Amniotic stem cell (primary cell): ENCODE measurements at regions not wholly inside any gene's neighbourhood (a gene's known extent, or its start where the extent isn't known, plus 50 kb on each side); places are given as distances from the start of the nearest gene placed in this dataset.

Experiments
- DNase-seq: peaks from one replicate; lab custom pipeline; 2025; lab: John Stamatoyannopoulos, UW

- no peak for DNase-seq
Observed at GRCh38 chr10:29117781-29118180, 171.1 kb upstream of the LYZL1 start.

- DNase-seq: no peak
Observed at GRCh38 chr10:29119374-29119773, 169.5 kb upstream of the LYZL1 start.

DNA sequence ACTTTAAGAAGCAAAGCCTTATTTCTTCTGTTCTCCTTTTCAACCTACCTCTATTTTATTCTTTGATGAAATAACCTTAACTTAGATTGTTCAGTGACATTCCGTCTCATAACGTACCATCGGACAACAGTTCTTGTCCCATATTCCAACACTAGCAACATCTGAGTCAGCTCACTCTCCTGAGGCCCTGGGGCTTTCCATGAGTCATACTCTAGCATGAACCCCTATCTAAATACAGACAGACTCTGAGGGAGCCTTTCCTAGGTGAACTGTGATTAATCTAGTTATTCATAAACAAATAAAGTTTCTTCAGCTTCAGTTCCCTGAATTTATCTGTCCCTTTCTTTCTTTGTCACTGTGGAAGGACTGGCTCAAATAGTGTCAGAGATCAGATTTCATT lies 168.7 kb upstream of the LYZL1 start:
- DNase-seq: peak; percentile 34

DNA sequence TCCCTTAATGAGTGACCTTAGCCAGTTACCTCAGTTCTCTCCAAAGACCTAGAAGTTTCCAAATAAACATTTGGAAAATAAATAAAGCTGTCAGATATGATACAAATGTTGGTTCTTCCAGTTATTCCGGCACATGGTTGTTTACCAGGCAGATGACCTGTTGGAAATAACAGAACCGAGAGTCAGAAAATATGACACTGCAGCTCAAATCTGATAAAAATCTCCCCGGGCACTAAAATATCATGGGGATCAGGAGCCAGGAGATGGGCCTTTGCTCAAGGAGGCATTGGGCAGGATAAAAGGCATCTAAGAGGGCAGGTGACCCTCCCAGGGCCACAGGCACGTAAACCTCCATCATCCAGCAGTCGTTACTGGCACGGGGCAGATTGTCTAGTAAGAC lies 164.0 kb upstream of the LYZL1 start:
- no peak for DNase-seq

- DNase-seq: no peak
Observed at GRCh38 chr10:29127037-29127700, 161.7 kb upstream of the LYZL1 start.

- no peak for DNase-seq
Observed at GRCh38 chr10:29127731-29128130, 161.1 kb upstream of the LYZL1 start.

- no peak for DNase-seq
Observed at GRCh38 chr10:29130190-29130673, 158.6 kb upstream of the LYZL1 start.

DNA sequence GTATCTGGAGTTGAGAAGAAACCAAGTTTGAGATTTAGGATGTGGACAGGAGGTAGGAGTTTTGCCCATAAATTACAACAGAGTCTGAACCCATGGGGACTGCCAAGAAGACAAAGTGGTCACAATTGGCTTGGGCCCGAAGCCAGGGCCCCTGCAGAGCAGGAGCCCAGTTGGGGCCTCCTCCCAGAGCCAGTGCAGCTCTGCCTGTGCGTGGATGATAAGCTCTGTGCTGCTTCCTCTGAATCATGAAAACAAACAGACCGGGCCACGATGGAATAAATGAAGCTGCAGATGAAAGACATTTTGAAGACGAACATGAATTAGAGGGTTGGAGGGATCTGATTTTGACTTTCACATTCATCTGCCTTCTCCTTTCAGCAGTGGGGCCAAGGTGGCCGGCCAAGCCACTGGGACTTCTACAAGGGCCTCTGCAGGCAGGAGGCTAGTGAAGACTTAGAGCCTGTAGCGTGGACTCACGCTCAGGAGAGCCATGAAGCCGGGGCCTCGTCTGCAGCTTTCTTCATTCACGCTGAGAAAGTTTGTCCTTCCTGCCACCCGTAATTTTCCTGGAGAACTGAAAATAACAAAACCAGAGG lies 156.8 kb upstream of the LYZL1 start:
- no peak for DNase-seq

DNA sequence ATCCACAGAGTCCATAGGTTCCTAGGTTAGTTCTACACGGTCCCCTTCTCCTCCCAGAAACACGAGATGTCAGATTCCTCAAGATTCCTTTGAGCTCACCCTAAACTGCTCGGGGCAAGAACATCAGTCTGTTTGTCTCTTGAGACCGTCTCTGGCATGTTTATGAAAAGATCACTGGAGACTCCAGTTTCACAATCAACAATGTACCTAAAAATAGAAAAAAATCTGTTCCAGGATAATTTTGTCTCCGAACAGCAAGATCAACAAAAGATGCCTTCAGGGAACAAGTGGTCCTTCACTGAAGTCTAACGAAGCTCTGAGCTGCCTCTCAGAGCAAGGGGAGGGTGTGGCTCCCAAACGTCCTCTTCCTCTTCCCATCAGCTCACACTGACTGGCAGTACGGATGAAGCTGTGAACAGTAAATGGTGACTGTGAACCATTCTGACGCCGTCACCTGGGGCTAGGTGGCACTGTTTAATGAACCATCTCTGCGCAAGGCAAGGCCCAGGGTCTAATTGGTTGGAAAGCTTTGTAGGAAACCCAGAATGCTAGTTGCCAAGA lies 156.2 kb upstream of the LYZL1 start:
- DNase-seq: no peak

DNA sequence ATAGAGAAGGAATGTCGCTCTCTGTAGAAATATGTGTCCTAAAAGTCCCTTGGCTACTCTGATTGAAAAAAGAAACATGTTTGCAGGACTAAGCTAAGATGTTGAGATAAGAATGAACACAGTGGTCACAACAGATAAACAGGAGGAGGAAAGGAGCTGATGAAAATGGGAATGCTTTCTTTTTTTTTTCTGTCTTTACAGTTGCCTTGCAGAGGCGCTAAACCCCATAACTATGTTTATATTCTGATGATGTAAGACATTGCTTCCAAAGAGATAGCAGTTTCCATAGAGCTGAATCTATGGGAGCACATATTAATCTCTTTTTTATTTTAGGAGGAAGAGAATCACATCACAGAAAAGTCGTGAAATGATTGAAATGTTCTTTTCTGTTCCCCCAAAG lies 153.5 kb upstream of the LYZL1 start:
- no peak for DNase-seq

- no peak for DNase-seq
Observed at GRCh38 chr10:29136411-29136810, 152.5 kb upstream of the LYZL1 start.

GRCh38 chr10:29140151-29140550 lies 148.7 kb upstream of the LYZL1 start:
- no peak for DNase-seq

DNA sequence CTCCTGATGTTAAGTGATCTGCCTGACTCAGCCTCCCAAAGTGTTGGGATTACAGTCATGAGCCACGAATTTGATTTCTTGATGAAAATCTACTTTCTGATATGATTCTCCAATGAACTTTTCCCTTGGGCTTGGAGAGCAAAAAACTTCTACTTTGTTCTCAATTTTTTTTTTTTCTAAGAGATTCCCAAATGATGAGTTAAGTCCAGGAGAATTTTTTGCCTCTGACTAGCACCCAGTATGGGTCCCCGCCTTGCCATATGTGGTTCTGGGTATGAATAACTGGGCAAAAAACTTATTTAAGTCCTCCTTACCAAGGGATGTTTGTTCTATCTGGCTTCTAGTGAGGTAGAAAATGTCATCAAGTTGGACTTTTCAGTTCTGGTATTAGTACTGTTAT lies 147.9 kb upstream of the LYZL1 start:
- DNase-seq: peak; percentile 92

DNA sequence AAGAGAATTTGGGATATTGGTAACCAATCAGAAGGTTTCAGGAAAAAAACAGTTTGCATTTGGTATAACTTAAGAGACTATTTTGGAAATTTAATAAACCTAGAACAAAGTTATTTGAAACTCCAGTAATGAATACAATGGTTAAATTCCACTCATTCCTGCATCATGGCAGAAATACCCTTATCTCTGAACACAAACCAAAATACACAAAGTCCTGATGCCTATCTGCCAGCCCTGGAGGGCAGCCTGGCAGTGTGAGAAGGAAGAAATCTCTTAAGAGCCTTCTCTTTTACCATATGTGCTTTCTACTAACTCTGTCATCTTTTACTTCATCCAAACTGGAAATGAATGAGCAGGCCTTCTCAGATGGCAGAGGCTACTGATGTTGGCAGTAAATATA lies 147.1 kb upstream of the LYZL1 start:
- DNase-seq: no peak

DNA sequence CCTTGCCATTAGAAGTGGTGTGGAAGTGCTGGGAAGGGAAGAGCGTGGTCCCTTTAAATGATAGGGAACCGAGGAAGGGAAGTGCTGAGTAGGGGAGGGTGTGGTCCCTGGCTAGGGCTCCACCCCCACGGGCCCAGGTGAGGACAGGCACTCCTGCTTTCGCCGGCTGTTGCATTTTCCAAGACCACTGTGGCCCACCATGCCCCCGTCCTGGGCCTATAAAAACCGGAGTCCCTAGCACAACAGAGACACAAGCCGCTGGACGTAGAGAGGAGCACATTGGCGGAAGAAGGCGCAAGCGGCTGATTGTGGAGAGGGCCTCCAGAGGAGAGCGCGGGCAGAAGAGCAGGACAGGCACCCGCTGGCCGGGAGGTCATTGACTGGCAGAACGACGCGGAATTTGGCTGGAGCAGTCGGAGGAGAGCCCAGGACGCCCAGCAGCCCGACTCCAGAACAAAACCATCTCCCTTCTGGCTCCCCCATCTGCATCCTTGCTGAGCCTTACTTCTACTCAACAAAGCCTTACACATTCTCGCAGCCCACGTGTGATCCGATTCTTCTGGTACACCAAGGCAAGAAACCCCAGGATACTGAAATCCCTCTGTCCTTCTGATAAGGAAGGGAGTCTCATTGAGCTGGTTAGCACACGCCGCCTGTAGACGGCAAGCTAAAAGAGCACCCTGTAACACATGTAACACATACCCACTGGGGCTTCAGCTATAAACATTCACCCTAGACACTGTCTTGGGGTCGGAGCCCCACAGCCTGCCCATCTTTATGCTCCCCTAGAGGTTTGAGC lies 146.2 kb upstream of the LYZL1 start:
- no peak for DNase-seq

GRCh38 chr10:29144126-29144525 lies 144.7 kb upstream of the LYZL1 start:
- DNase-seq: no peak

DNA sequence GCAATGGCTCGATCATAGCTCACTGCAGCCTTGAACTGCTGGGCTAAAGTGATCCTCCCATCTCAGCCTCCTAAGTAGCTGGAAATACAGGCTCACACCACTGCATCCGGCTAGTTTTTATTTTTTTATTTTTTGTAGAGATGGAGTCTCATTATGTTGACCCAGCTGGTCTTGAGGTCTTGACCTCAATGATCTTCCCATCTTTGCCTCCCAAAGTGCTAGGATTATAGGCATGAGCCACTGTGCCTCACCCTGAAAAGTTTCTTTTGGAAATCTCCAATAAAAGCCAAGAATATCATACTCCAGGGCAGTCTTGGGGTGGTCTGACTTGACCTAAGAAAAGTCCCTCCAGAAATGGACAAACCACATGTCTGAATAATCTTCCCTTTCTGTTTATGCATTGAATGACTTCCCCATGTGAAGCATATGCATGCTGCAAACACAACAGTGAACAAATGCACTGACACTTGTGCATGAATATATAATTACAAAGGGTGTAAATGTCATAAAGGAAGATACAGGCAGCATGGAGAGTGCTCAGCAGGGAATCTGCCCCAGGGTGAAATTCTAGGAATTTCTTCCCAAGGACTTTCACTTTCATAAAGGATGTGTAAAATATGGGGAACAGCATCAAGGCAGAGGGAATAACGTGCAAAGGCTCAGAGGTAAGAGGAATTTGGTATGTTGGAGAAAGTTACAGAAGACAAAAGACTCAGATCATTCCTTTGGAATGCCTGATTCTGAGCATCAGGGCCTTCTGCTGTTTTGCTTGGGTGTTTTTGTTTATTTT lies 142.4 kb upstream of the LYZL1 start:
- DNase-seq: no peak

GRCh38 chr10:29150010-29150409 lies 138.9 kb upstream of the LYZL1 start:
- no peak for DNase-seq

DNA sequence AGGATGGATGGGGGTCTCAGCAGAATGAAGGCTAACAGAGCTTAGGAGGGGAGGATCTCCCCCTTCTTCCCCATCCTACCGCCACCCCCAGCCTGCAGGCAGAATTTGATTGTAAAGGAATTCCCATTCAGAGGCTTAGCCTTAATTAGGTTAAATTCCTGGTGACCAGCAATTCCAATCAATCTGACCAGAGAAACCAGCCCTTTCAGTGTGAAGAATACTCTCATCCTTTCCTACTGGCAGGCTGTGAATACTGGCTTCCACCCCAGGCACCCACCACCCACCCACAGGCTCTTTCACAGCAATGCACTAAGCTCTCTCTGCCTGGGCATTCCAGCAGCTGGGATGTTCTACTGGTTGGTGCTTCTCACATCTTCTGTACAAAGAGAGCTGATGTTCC lies 137.9 kb upstream of the LYZL1 start:
- no peak for DNase-seq

DNA sequence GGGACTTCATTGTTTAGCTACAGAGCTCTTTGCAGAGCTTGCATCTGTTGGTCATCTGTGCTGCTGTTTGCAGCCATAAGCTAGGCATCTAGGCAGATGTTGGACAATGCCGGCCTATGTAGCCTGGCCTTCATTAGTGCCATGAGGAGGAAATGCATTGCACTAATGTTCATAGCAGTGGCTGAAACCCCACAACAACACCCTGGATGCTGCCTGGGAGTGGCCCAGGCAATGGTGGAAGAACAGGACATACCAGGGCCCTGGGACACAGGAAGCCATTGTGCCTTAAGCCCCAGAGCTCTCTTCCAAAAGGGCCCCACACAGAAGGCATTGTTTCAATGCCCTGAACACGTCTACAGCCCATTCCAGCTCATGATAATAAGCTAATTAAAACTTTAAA lies 131.5 kb upstream of the LYZL1 start:
- DNase-seq: no peak

GRCh38 chr10:29158066-29158465 lies 130.8 kb upstream of the LYZL1 start:
- no peak for DNase-seq

- peak; percentile 19 for DNase-seq
Observed at GRCh38 chr10:29160150-29160617, 128.7 kb upstream of the LYZL1 start.
